ENCODE measurements at regions not wholly inside any gene's neighbourhood (a gene's known extent, or its start where the extent isn't known, plus 50 kb on each side); places are given as distances from the start of the nearest gene placed in this dataset.

- DNase-seq (ENCODE audit: missing footprints), result no peak
- no peak for ATAC-seq
- intact Hi-C loops (cut with DNase I), result loop anchor here (5.0 kb wide), 1 partner anchor 468 kb away; no protein-coding TSS in a partner anchor
Measured at GRCh38 chr10:62614389-62615157, 189.9 kb upstream of the ADO start.

GRCh38 chr10:62616885-62617590, 187.5 kb upstream of the ADO start:
- ATAC-seq, result no peak
- intact Hi-C loops (cut with DNase I), result no loop called here
- DNase-seq (ENCODE audit: missing footprints), result no peak

GRCh38 chr10:62617652-62618051, 186.9 kb upstream of the ADO start:
- ATAC-seq, result no peak
- DNase-seq (ENCODE audit: missing footprints), result no peak
- intact Hi-C loops (cut with DNase I), result no loop called here

GRCh38 chr10:62618054-62618453, 186.5 kb upstream of the ADO start:
- no peak for DNase-seq (ENCODE audit: missing footprints)
- ATAC-seq, result peak; percentile 48
- intact Hi-C loops (cut with DNase I), result no loop called here

- no peak for DNase-seq (ENCODE audit: missing footprints)
- intact Hi-C loops (cut with DNase I), result no loop called here
- ATAC-seq, result peak; percentile 43
Measured at GRCh38 chr10:62618576-62619412, 185.7 kb upstream of the ADO start.

GRCh38 chr10:62619413-62619738, 185.1 kb upstream of the ADO start:
- no peak for ATAC-seq
- intact Hi-C loops (cut with DNase I), result no loop called here
- DNase-seq (ENCODE audit: missing footprints), result no peak

GRCh38 chr10:62620491-62620890, 184.0 kb upstream of the ADO start:
- ATAC-seq, result peak; percentile 73
- no peak for DNase-seq (ENCODE audit: missing footprints)
- intact Hi-C loops (cut with DNase I), result no loop called here

- intact Hi-C loops (cut with DNase I), result no loop called here
- ATAC-seq, result no peak
Measured at GRCh38 chr10:62623223-62623622, 181.3 kb upstream of the ADO start.

GRCh38 chr10:62625484-62625883, 179.0 kb upstream of the ADO start:
- no peak for DNase-seq (ENCODE audit: missing footprints)
- ATAC-seq, result no peak
- intact Hi-C loops (cut with DNase I), result no loop called here

More at GRCh38 chr10:62623223-62623622, 181.3 kb upstream of the ADO start:
- DNase-seq (ENCODE audit: missing footprints), result no peak

- intact Hi-C loops (cut with DNase I), result no loop called here
- no peak for DNase-seq (ENCODE audit: missing footprints)
- no peak for ATAC-seq
Measured at GRCh38 chr10:62626079-62626478, 178.4 kb upstream of the ADO start.

- intact Hi-C loops (cut with DNase I), result no loop called here
- no peak for ATAC-seq
- no peak for DNase-seq (ENCODE audit: missing footprints)
Measured at GRCh38 chr10:62626817-62627216, 177.7 kb upstream of the ADO start.

- no peak for DNase-seq (ENCODE audit: missing footprints)
- intact Hi-C loops (cut with DNase I), result no loop called here
- no peak for ATAC-seq
Measured at GRCh38 chr10:62627983-62628382, 176.5 kb upstream of the ADO start.

GRCh38 chr10:62631241-62631640, 173.3 kb upstream of the ADO start:
- intact Hi-C loops (cut with DNase I), result loop anchor here (5.0 kb wide), 1 partner anchor 136 kb away; no protein-coding TSS in a partner anchor
- no peak for DNase-seq (ENCODE audit: missing footprints)
- ATAC-seq, result no peak

GRCh38 chr10:62632071-62632809, 172.3 kb upstream of the ADO start:
- ATAC-seq (peak; percentile 85), DNase-seq (ENCODE audit: missing footprints) (peak; percentile 74)
- intact Hi-C loops (cut with DNase I), result loop anchor here (5.0 kb wide), 1 partner anchor 135 kb away; no protein-coding TSS in a partner anchor

- ATAC-seq (no peak), DNase-seq (ENCODE audit: missing footprints) (no peak)
- intact Hi-C loops (cut with DNase I), result loop anchor here (5.0 kb wide), 1 partner anchor 133 kb away; no protein-coding TSS in a partner anchor
Measured at GRCh38 chr10:62633976-62634375, 170.5 kb upstream of the ADO start.

- intact Hi-C loops (cut with DNase I), result loop anchor here (5.0 kb wide), 1 partner anchor 133 kb away; no protein-coding TSS in a partner anchor
- no peak for DNase-seq (ENCODE audit: missing footprints)
- ATAC-seq, result no peak
Measured at GRCh38 chr10:62634576-62634975, 169.9 kb upstream of the ADO start.

GRCh38 chr10:62635127-62635526, 169.4 kb upstream of the ADO start:
- ATAC-seq (no peak), DNase-seq (ENCODE audit: missing footprints) (no peak)
- intact Hi-C loops (cut with DNase I), result no loop called here

- intact Hi-C loops (cut with DNase I), result no loop called here
- no peak for DNase-seq (ENCODE audit: missing footprints)
- ATAC-seq, result no peak
Measured at GRCh38 chr10:62636825-62637248, 167.7 kb upstream of the ADO start.
